Stomach (tissue), 4 donors: ENCODE measurements at regions not wholly inside any gene's neighbourhood (a gene's known extent, or its start where the extent isn't known, plus 50 kb on each side); places are given as distances from the start of the nearest gene placed in this dataset.

ENCODE experiments used
- CTCF ChIP-seq, 7 experiments: fragments of 450-650 bp in 4 of 7; fragments of 200-600 bp in 3 of 7; sonication (generic) in 3 of 7; IDR thresholded peaks; one replicate each; pipeline ENCODE4 v1.5.1; 2016 to 2019; ENCODE audit warnings: antibody characterized with exemption in 7 of 7, control low read depth in 2 of 7, mild to moderate bottlenecking in 1 of 7
- EP300 ChIP-seq: sonication (generic); formaldehyde crosslinking; IDR thresholded peaks from one replicate; pipeline ENCODE4 v1.6.1; 2017; ENCODE audit warnings: antibody characterized with exemption
- POLR2A ChIP-seq, 4 donors: fragments of 450-650 bp; IDR thresholded peaks; one replicate each; pipeline ENCODE4 v1.6.1; 2016; ENCODE audit warnings: antibody characterized with exemption in 4 of 4, control low read depth in 2 of 4, mild to moderate bottlenecking in 1 of 4, moderate library complexity in 1 of 4

DNA sequence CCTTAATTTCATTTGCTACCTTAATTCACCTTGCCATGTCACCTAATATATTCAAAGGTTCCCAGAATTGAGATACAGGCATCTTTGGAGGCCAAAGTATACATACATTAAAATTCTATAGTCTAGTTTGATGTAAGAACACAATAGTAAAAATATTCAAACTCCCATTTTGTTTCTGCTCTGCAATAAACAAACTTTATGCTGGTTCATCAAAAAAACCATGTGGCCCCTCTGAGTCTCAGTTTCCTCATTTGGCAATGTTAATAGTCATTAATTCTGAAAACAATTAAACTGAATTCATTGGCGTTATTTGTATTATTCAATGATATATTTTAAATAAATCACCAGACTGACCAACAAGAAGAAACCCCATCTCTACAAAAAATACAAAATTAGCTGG, 639.4 kb upstream of the INTU start:
- TF ChIP-seq EP300 (no peak), CTCF (IDR thresholded peaks at IDR 0.05) (no peak), POLR2A (IDR thresholded peaks at IDR 0.05) (no peak)
